HG02623 (cell line): ENCODE measurements at regions not wholly inside any gene's neighbourhood (a gene's known extent, or its start where the extent isn't known, plus 50 kb on each side); places are given as distances from the start of the nearest gene placed in this dataset.

Experiments used
- ATAC-seq: cut with Tn5 transposase; IDR thresholded peaks from one replicate; pipeline ENCODE4 v1.9.1; 2021; ENCODE audit warnings: moderate library complexity; ENCODE audit not compliant: unreplicated experiment

DNA sequence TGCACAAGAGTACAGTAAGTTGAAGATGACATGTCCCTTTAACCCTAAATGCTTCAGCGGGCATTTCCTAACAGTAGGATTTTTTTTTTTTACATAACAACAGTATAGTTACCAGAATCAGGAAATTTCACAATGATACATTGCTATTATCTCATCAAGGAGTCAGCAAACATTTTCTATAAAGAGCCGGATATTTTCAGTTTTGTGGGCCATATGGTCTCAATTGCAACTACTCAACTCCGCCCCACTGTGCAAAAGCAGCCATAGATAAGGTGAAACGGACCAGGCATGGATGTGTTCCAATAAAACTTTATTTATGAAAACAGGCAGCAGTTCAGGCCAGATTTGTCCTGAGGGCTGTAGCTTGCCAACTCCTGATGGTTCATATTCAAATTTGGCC, 130.6 kb downstream of the SMAD6 start:
- ATAC-seq, result no peak

GRCh38 chr15:66833371-66833770, 131.3 kb downstream of the SMAD6 start:
- ATAC-seq, result no peak

GRCh38 chr15:66833803-66834202, 131.8 kb downstream of the SMAD6 start:
- ATAC-seq, result no peak

GRCh38 chr15:66834881-66835878, 133.1 kb downstream of the SMAD6 start:
- ATAC-seq, result no peak

DNA sequence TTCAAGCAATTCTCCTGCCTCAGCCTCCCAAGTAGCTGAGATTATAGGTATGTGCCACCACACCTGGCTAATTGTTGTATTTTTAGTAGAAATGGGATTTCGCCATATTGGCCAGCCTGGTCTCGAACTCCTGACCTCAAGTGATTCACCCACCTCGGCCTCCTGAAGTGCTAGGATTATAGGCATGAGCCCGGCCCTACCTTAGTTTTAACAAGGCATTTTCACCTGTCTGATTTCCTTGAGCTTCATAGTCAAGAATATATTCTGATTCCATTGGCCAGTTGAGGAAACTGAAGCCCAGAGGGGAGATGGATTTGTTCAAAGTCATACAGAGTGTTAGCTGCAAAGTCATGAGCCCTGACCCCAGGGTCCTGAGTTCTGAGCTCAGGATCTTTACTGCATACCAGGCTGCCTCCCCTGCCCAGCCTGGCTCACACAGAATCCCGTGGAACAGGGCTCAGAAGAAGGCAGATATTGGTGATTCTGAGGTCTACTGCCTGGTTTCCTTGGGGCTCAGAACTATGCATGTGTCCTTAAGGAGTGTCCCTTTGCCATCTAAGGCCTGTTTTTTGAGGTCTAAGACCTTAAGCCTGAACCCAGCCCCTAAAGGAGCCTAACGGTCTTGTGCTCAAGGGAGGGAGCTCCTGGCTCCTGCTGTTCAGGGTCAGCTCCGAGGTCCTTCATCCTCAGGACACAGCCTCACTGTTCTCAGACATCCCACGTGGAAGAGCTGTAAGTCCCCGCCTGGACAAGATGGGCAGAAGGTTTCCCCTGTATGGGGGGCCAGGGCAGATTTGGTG, 134.4 kb downstream of the SMAD6 start:
- no peak for ATAC-seq

GRCh38 chr15:66838202-66838601, 136.2 kb downstream of the SMAD6 start:
- ATAC-seq, result no peak

DNA sequence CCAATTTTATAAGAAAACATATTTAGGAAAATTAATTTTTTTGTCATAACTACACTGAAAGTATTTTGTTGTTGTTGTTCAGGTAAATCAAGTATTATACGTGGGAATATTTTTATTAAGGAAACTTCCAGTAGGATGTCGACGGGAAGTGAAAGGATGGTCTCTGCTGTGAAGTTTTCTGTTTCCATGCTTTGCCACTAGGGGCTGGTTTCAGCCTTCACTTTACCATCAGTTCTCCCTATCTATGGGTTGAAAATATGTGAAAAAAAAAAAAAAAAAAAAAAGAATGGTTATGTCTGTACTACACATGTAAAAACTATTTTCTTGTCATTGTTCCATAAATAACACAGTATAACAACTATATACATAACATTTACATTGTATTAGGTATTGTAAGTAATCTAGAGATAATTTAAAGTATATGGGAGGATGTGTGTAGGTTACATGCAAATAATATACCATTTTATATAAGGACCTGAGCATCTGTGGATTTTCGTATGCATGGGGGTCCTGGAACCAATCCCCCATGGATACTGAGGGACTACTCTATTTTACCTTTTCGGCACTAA, 136.7 kb downstream of the SMAD6 start:
- ATAC-seq, result no peak

GRCh38 chr15:66839506-66840112, 137.6 kb downstream of the SMAD6 start:
- no peak for ATAC-seq

DNA sequence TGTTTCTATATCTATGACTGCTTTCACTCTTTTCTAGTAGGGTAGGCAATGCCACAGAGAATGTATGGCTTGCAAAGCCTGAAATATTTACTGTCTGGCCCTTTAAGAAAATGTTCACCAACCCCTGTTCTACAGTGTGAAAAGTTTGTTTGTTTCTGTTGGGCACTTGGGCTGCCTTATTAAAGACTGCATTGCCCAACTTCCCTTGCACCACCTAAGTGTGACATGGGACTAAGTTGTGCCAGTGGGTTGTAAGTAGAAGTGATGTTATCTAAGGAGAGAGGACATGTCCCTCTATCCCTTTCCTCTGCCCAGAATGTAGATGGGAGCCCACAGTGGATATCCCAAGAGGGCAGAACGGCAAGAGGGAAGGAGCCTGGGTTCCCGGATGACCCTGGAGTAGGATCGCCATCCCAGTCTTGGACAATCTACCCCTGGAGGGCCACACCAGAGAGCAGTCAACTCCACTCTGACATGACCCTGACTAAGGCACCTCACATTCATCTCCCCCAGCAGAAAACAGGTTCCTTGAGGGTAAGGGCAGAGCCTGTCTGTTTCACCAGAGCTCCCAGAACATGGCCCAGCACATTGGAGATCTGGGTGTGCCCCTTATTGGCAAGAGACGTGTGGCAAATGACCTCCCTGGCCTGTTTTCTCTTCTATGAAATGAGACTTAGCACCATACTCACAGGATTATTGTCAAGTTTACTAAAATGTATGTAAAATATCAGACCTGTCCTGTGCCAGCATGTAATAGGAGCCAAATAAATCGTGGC, 138.8 kb downstream of the SMAD6 start:
- no peak for ATAC-seq

GRCh38 chr15:66841953-66842681, 140.1 kb downstream of the SMAD6 start:
- ATAC-seq, result no peak

DNA sequence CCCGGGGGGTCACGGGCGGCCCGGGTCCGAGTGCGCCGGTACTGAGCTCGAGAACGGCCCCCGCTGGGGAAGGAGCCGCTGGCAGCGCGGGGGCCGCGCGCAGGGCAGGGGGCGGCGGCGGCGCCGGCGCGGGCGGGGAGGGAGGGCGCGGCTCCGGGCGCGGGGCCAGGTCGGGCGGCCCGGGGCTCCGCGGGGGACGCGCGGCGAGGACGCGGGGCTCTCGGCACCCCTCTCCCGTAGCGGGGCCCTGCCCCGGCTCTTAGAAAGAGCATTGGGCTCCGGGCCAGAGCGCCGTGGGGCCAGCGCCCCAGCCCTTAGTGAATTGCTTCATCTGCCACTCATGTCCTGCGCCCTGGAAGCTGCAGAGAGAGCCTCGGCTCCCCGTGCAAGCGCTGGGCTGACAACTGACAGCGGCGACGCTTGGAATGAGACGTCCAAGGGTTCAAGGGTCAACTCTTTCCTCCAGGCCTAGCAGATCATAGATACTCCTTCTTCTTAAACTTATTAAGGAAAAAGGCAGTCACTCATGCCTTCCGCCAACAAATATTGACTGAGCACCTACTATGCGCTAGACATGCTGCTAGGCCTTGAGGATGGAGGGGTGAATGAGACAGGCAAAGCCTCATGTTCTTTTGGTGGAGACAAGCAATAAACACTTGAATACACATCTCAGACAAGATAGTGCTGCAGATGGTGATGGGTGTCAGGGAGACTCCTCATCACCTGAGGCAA, 140.8 kb downstream of the SMAD6 start:
- ATAC-seq, result no peak

- ATAC-seq, result no peak
Measured at GRCh38 chr15:66843581-66843980, 141.5 kb downstream of the SMAD6 start.

DNA sequence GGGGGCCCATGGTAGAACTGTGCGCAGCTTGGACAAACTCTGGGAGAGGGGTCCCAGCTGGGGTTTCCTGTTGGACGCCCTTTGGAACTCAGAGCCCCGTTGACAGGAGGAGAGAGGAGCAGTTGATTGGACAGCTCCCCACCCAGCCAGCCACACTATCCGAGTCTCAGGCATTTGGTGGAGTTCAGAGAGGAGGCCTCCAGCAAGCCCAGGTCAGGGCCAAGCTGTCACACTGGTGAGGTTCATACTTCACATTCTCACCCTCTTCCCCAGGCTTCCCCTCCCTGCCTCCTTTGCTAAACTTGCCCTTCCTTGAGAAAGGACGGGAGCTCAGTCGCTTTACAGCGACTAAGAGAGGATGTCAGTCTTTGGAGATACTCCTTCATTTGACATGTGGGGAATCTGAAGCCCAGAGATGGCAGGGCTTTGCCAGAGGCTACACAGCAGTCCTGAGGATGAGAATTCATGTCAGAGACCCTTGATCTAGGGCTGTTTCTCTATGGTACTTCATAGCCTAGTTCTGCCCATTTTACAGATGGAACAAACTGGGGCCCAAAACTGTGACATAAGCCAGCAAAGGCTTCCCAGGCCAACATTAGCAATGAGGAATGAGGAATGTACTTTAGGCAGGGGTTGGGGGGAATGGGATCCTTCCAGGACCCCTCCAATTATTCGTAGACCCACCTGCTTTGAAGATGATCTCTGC, 142.2 kb downstream of the SMAD6 start:
- ATAC-seq, result no peak

DNA sequence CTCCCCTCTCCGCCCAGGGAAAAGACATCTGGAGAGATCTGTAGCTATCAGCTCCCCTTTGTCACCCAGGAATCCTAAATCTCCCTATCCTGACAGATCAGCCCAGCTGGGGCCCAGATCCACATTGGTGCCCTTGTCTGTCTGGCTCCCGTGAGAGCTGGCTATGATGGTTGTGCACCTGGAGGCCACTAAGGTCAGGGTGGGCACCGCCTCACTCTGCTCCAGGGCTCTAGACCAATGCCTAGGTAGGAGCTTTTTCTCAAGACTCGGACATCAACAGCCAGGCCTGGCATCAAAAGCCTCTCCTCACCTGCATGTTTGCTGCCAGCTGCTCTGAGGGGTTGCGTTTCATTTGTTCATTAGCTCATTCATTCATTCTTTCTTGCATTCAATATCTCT, 142.7 kb downstream of the SMAD6 start:
- ATAC-seq, result no peak

DNA sequence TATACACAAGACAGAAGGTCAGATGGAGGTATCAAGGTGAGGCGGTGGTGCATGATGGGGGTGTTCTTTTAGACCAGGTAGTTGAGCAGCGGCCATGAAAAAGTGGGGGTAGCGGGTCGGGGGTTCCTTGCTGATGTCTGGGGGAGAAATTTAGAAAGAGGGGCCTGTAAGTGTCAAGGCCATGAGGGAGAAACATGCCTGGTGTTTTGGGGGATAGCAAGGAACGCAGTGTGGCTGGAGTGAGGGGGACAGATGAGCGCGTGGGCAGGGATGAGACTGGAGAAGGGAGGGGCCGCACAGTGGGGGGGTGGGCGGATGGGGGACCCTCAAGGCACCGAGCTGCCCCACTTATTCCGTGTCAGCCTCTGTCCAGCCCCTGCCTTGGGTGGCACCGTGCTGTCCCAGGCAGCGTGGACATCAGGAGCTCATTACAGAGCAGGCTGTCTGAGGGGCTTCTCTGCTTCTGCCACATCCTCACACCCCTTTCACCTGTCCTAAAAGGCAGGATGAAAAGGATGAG, 143.3 kb downstream of the SMAD6 start:
- no peak for ATAC-seq

DNA sequence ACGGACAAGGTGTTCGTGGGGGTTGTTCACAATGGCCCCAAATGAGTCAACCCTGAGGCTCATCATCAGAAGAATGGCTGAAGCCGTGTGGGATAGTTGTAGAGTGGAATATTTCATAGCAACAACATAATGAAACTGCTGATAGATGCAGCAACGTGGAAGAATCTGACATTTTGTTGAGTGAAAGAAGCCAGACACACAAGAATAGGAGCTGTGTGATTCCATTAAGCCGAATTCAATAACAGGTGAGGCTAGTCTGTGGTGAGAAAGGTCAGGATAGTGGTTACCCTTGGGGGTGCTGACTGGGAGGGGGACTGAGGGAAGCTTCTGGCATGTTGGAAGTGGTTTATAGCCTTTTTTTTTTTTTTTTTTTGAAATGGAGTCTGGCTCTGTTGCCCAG, 144.0 kb downstream of the SMAD6 start:
- ATAC-seq, result no peak

DNA sequence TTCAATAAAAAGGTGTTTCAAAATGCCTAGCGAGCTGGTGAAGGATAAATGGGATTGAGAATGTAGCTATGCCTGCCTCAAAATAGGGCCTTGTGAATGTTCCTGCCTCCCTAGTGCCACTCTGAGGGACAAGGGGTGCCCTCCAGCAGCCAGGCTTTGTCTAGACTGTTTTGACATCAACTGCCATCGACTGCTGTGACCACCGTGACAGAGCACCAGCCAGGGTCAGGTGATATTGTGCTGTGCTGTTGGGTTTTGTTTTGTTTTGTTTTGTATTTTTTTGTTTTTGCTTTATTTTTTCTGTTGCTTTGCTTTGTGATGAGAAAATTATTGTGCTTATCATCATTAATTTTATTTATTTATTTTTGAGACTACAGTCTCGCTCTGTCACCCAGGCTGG, 144.8 kb downstream of the SMAD6 start:
- no peak for ATAC-seq

DNA sequence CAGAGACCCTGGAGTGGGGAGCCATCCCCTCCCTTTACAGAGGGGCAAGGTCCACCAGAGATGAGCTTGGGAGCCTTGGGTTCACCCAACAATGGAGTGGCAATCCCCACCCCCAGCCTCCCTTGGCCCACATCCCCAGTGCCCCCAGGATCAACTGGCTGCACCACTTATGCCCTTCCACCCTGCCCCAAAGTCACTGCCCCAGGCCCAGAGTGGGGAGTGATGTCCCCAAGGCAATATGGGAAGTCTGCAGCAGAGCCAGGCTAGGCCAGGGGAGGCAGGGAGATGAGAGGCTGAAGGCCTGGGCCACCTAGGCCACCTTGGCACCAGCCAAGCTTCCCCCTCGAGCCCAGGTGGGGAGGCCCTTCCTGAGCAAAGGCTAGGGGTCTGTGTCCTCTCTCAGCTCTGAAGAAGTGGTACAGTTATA, 145.5 kb downstream of the SMAD6 start:
- ATAC-seq, result no peak
